GM12878 (cell line): ENCODE measurements at regions not wholly inside any gene's neighbourhood (a gene's known extent, or its start where the extent isn't known, plus 50 kb on each side); places are given as distances from the start of the nearest gene placed in this dataset.

Experiments
- ATAC-seq: fragments of 200-7000 bp; cut with Tn5 transposase; 3 replicates; pipeline ENCODE4 v1.9.1; 2020; ENCODE audit warnings: mild to moderate bottlenecking, moderate library complexity
- BruUV-seq: library from RNA; stranded (reverse); fragments of 400-500 nt; replicated peaks from 2 replicates; lab custom pipeline; 2021; lab: Mats Ljungman, UMichigan
- CTCF ChIA-PET: fragments of 300-600 bp; sonication (Branson Sonifier 250); formaldehyde crosslinking; extraction: SDS; loops from one replicate; lab custom pipeline; 2021; ENCODE audit warnings: inconsistent platforms; lab: Yijun Ruan, JAX
- POLR2A ChIA-PET: fragments of 350-600 bp; formaldehyde crosslinking; extraction: SDS; loops from one replicate; lab custom pipeline; 2021; ENCODE audit warnings: inconsistent platforms; lab: Charles Lee
- RAD21 ChIA-PET: fragments of 300-600 bp; sonication (Branson Sonifier 250); formaldehyde crosslinking; loops from one replicate; lab custom pipeline; 2023; ENCODE audit warnings: antibody characterized with exemption; ENCODE audit not compliant: unreplicated experiment; lab: Charles Lee
- SMC1A ChIA-PET: fragments of 300-600 bp; sonication (Branson Sonifier 250); formaldehyde crosslinking; loops from one replicate; lab custom pipeline; 2023; ENCODE audit not compliant: unreplicated experiment, uncharacterized antibody; lab: Charles Lee
- DNase-seq: peaks from one replicate; pipeline ENCODE4 v3.0.0-alpha.2; 2011; ENCODE audit warnings: low read depth, low spot score
- FAIRE-seq: peaks from 3 replicates; lab custom pipeline; 2011; peaks lifted over from hg19 to GRCh38; lab: Jason Lieb, UNC
- H2AFZ ChIP-seq: 2 replicates; pipeline ENCODE4 v1.6.0; 2011; ENCODE audit warnings: low read depth, low read length, control low read depth; ENCODE audit not compliant: control insufficient read depth
- H3K27ac ChIP-seq: 2 replicates; pipeline ENCODE4 v1.5.1; 2011; ENCODE audit warnings: control low read depth; ENCODE audit not compliant: control insufficient read depth, insufficient read depth
- H3K27me3 ChIP-seq, 2 experiments: replicated peaks in 1 of 2; 2 replicates each; pipeline versions ENCODE4 v1.6.0 to v1.6.1; 2011; ENCODE audit warnings: low read length in 1 of 2; ENCODE audit not compliant: control insufficient read depth in 2 of 2, insufficient read depth in 2 of 2
- H3K36me3 ChIP-seq, 2 experiments: 2 replicates each; pipeline ENCODE4 v1.5.1; 2011; ENCODE audit warnings: low read length in 1 of 2; ENCODE audit not compliant: control insufficient read depth in 2 of 2, insufficient read depth in 2 of 2
- H3K4me1 ChIP-seq: 2 replicates; pipeline ENCODE4 v1.6.1; 2011; ENCODE audit warnings: mild to moderate bottlenecking, low read length, moderate library complexity, mixed read lengths; ENCODE audit not compliant: control insufficient read depth, insufficient read depth
- H3K4me2 ChIP-seq: 2 replicates; pipeline ENCODE4 v1.6.0; 2011; ENCODE audit warnings: control low read depth; ENCODE audit not compliant: control insufficient read depth, insufficient read depth
- H3K4me3 ChIP-seq: fragments of 200-600 bp; sonication (generic); 2 replicates; pipeline ENCODE4 v1.5.1; 2016
- H3K79me2 ChIP-seq: 2 replicates; pipeline ENCODE4 v1.6.0; 2011; ENCODE audit warnings: low read length; ENCODE audit not compliant: control insufficient read depth, insufficient read depth
- H3K9ac ChIP-seq: 2 replicates; pipeline ENCODE4 v1.8.0; 2011; ENCODE audit warnings: low read length, control low read depth, mixed read lengths; ENCODE audit not compliant: control insufficient read depth, insufficient read depth
- H3K9me3 ChIP-seq: replicated peaks from 3 replicates; pipeline ENCODE4 v1.5.1; 2011; ENCODE audit warnings: mild to moderate bottlenecking, low read length; ENCODE audit not compliant: control insufficient read depth, insufficient read depth
- H4K20me1 ChIP-seq: 2 replicates; pipeline ENCODE4 v1.6.0; 2011; ENCODE audit not compliant: control insufficient read depth, insufficient read depth
- BRCA1 ChIP-seq: IDR thresholded peaks from 2 replicates; pipeline ENCODE4 v1.6.1; 2011; ENCODE audit warnings: low read depth, low read length, improper control_type of control experiment
- ETV6 ChIP-seq, 2 experiments: fragments of 450-650 bp in 1 of 2; IDR thresholded peaks in 1 of 2; conservative IDR thresholded peaks in 1 of 2; 2 replicates each; pipeline ENCODE4 v1.6.1; 2014; ENCODE audit warnings: antibody characterized with exemption in 1 of 2, borderline replicate concordance in 1 of 2, low read depth in 1 of 2, mild to moderate bottlenecking in 1 of 2, moderate library complexity in 1 of 2
- FOXK2 ChIP-seq: fragments of 450-650 bp; IDR thresholded peaks from 2 replicates; pipeline ENCODE4 v1.6.1; 2017; ENCODE audit warnings: mild to moderate bottlenecking, moderate library complexity
- GABPA ChIP-seq: IDR thresholded peaks from 2 replicates; pipeline ENCODE4 v1.6.1; 2014; ENCODE audit warnings: antibody characterized with exemption, low read depth, mild to moderate bottlenecking, inconsistent platforms
- GATAD2B ChIP-seq: fragments of 450-650 bp; conservative IDR thresholded peaks from 2 replicates; pipeline ENCODE4 v1.6.1; 2017; ENCODE audit warnings: low read depth, mild to moderate bottlenecking, moderate library complexity
- HDAC6 ChIP-seq: fragments of 200-600 bp; sonication (generic); IDR thresholded peaks from one replicate; pipeline ENCODE4 v1.8.0; 2017; ENCODE audit warnings: antibody characterized with exemption; ENCODE audit not compliant: unreplicated experiment
- IKZF1 ChIP-seq: fragments of 450-650 bp; conservative IDR thresholded peaks from 2 replicates; pipeline ENCODE4 v1.6.1; 2017; ENCODE audit warnings: antibody characterized with exemption, mild to moderate bottlenecking
- IRF3 ChIP-seq: fragments of 450-650 bp; IDR thresholded peaks from 2 replicates; pipeline ENCODE4 v1.6.1; 2014; ENCODE audit warnings: mild to moderate bottlenecking
- IRF4 ChIP-seq: IDR thresholded peaks from 2 replicates; pipeline ENCODE4 v1.6.1; 2011; ENCODE audit warnings: low read depth, low read length
- MEF2B ChIP-seq: fragments of 450-650 bp; IDR thresholded peaks from 2 replicates; pipeline ENCODE4 v1.6.1; 2018; ENCODE audit warnings: mild to moderate bottlenecking, moderate library complexity; ENCODE audit not compliant: partially characterized antibody, poor library complexity, severe bottlenecking
- NR2C1 ChIP-seq: fragments of 450-650 bp; IDR thresholded peaks from 2 replicates; pipeline ENCODE4 v1.6.1; 2017; ENCODE audit warnings: antibody characterized with exemption, mild to moderate bottlenecking, moderate library complexity
- TAF1 ChIP-seq: IDR thresholded peaks from 2 replicates; pipeline ENCODE4 v1.6.1; 2011; ENCODE audit warnings: mild to moderate bottlenecking, low read depth, low read length, borderline replicate concordance
- YBX1 ChIP-seq: fragments of 450-650 bp; IDR thresholded peaks from 2 replicates; pipeline ENCODE4 v1.6.1; 2016; ENCODE audit warnings: antibody characterized with exemption
- ZNF24 ChIP-seq: fragments of 450-650 bp; IDR thresholded peaks from 2 replicates; pipeline ENCODE4 v1.6.1; 2017; ENCODE audit warnings: antibody characterized with exemption, mild to moderate bottlenecking
- WGBS: methylation state at CpG from one replicate; pipeline ENCODE4 v1.1.6; 2016; ENCODE audit warnings: low lambda C conversion rate; ENCODE audit not compliant: insufficient replicate concordance, insufficient coverage; ENCODE audit errors: missing lambda C conversion rate; 5-methylcytosine and 5-hydroxymethylcytosine counted together
- in situ Hi-C: fragments of 300-500 bp; cut with MboI; formaldehyde crosslinking; loops from 9 replicates; pipeline ENCODE4 v1.14.3; 2018; ENCODE audit warnings: mixed read lengths
- intact Hi-C: fragments of 100-400 bp; cut with micrococcal nuclease; formaldehyde crosslinking; loops from one replicate; pipeline ENCODE4 v1.14.2; 2022; ENCODE audit not compliant: unreplicated experiment
- TF ChIP-seq, protein P1 (sequence below): IDR thresholded peaks from 2 replicates; pipeline ENCODE4 v1.6.1; 2011; ENCODE audit warnings: borderline replicate concordance, low read depth, mild to moderate bottlenecking, moderate library complexity, mixed read lengths, low read length; ENCODE audit not compliant: insufficient read depth; ENCODE audit errors: extremely low read length

DNA sequence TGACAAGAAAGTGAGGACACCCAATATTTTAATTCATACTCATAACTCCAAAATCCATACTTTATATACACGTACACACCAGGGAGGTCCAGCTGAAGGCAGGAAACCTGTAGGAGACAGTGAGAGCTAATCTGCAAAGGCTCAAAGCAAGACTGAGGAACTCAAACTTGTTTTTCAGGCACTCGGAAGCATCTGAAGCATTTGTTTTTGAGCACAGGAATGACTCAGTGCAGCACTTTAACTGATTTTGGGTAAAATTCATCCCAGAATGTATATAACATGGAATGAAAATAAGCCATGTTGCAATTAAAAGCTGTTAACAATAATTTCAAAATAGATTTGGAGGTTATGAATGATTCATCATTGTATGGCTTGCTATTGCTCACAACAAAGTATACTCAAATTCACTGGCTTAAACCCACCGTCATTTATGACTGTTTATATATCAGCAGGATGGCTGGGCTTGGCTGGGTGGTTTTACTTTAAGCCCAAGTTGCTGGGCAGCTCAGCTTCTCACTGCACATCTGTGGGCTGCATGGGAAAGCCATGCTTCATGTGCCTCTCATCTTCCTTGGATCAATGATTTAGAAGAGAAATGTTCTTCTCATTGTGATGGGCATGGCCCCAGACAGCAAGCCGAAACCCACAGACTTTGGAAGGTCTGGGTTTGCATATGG is 177.0 kb downstream of the RFC3 start:
- no peak for FAIRE-seq
- in situ Hi-C loops, result no loop called here

More for the DNA sequence above, 177.0 kb downstream of the RFC3 start:
- Histone ChIP-seq H3K4me3 (no peak overlapping the region), H3K4me2 (no peak overlapping the region), H4K20me1 (no peaks in the 10 kb centered on the region), H3K4me1 (no peaks in the 10 kb centered on the region), H3K27me3 (no peaks in the 10 kb centered on the region)
- CTCF ChIA-PET, result no interaction called here
- TF ChIP-seq FOXK2 (no peak), NR2C1 (no peak), GATAD2B (no peak), TAF1 (no peak), MEF2B (no peak), BRCA1 (no peak), IRF3 (no peak), GABPA (no peak), IRF4 (no peak), YBX1 (no peak), IKZF1 (no peak), ETV6 (conservative IDR thresholded peaks at IDR 0.05 in 1 of 2, IDR thresholded peaks at IDR 0.05 in 1 of 2; ENCODE audit: borderline replicate concordance in 1 of 2, low read depth in 1 of 2) (no peak), ZNF24 (no peak), HDAC6 (no peak)
- TF ChIP-seq, protein P1, sequence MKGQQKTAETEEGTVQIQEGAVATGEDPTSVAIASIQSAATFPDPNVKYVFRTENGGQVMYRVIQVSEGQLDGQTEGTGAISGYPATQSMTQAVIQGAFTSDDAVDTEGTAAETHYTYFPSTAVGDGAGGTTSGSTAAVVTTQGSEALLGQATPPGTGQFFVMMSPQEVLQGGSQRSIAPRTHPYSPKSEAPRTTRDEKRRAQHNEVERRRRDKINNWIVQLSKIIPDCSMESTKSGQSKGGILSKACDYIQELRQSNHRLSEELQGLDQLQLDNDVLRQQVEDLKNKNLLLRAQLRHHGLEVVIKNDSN, result no peak
- TF ChIP-seq, all 136 proteins: peak for 0
- no TSS peak for BruUV-seq
- Histone ChIP-seq H3K9ac (no peak overlapping the region), H3K9me3 (no peaks in the 10 kb centered on the region), H3K36me3 (no peaks in the 10 kb centered on the region), H3K27ac (no peak overlapping the region), H3K79me2 (no peaks in the 10 kb centered on the region), H2AFZ (no peak overlapping the region)
- DNase-seq (no peak), ATAC-seq (no peak)
- RAD21 ChIA-PET, result no interaction called here
- intact Hi-C loops, result no loop called here
- WGBS, result 54% methylated on average over 4 of the region's 4 CpGs
- POLR2A ChIA-PET, result no interaction called here
- SMC1A ChIA-PET, result no interaction called here
